Pulmonary artery endothelial cell (primary cell): ENCODE measurements at regions not wholly inside any gene's neighbourhood (a gene's known extent, or its start where the extent isn't known, plus 50 kb on each side); places are given as distances from the start of the nearest gene placed in this dataset.

Experiments
- DNase-seq: peaks from one replicate; pipeline ENCODE4 v3.0.0-alpha.2; 2011; ENCODE audit warnings: low read depth, low spot score

GRCh38 chr1:83735526-83735925 is 263.4 kb downstream of the TTLL7 start:
- DNase-seq, result no peak

- DNase-seq, result no peak
Observed at GRCh38 chr1:83734420-83734819, 264.5 kb downstream of the TTLL7 start.

- no peak for DNase-seq
Observed at GRCh38 chr1:83725735-83726360, 273.1 kb downstream of the TTLL7 start.

- no peak for DNase-seq
Observed at GRCh38 chr1:83718338-83718737, 280.6 kb downstream of the TTLL7 start.

GRCh38 chr1:83717785-83718184 is 281.1 kb downstream of the TTLL7 start:
- DNase-seq, result no peak

- DNase-seq, result no peak
Observed at GRCh38 chr1:83716641-83717040, 282.3 kb downstream of the TTLL7 start.

- DNase-seq, result no peak
Observed at GRCh38 chr1:83715550-83715949, 283.4 kb downstream of the TTLL7 start.

GRCh38 chr1:83709662-83710061 is 289.3 kb downstream of the TTLL7 start:
- no peak for DNase-seq

GRCh38 chr1:83706354-83706938 is 292.5 kb downstream of the TTLL7 start:
- no peak for DNase-seq

GRCh38 chr1:83705091-83705490 is 293.8 kb downstream of the TTLL7 start:
- no peak for DNase-seq

- no peak for DNase-seq
Observed at GRCh38 chr1:83704350-83704749, 294.6 kb downstream of the TTLL7 start.

- DNase-seq, result no peak
Observed at GRCh38 chr1:83702356-83702755, 296.6 kb downstream of the TTLL7 start.

GRCh38 chr1:83701355-83701754 is 297.6 kb downstream of the TTLL7 start:
- DNase-seq, result no peak

GRCh38 chr1:83698644-83699043 is 300.3 kb downstream of the TTLL7 start:
- no peak for DNase-seq

GRCh38 chr1:83697961-83698360 is 301.0 kb downstream of the TTLL7 start:
- DNase-seq, result no peak

GRCh38 chr1:83697220-83697619 is 301.7 kb downstream of the TTLL7 start:
- DNase-seq, result no peak

- DNase-seq, result no peak
Observed at GRCh38 chr1:83694449-83694848, 304.5 kb downstream of the TTLL7 start.

GRCh38 chr1:83693427-83694126 is 305.4 kb downstream of the TTLL7 start:
- DNase-seq, result no peak

- DNase-seq, result no peak
Observed at GRCh38 chr1:83692524-83693381, 306.2 kb downstream of the TTLL7 start.

GRCh38 chr1:83691953-83692500 is 306.9 kb downstream of the TTLL7 start:
- no peak for DNase-seq
